HEK293T (cell line): ENCODE measurements at regions not wholly inside any gene's neighbourhood (a gene's known extent, or its start where the extent isn't known, plus 50 kb on each side); places are given as distances from the start of the nearest gene placed in this dataset.
"Not testable (repeated sequence)": the region's sequence is repeated elsewhere in the genome, so short reads cannot be mapped to it uniquely, and the experiment has no call there.

ENCODE experiments used
- ARNT ChIP-seq: fragments of 450-650 bp; IDR thresholded peaks from 2 replicates; pipeline ENCODE4 v1.6.1; 2017; ENCODE audit warnings: mild to moderate bottlenecking
- ELF4 ChIP-seq: fragments of 450-650 bp; IDR thresholded peaks from 2 replicates; pipeline ENCODE4 v1.6.1; 2017; ENCODE audit warnings: antibody characterized with exemption
- FOXM1 ChIP-seq: fragments of 450-650 bp; IDR thresholded peaks from 2 replicates; pipeline ENCODE4 v1.6.1; 2017; ENCODE audit warnings: mild to moderate bottlenecking, borderline replicate concordance
- HDGF ChIP-seq: fragments of 450-650 bp; IDR thresholded peaks from 2 replicates; pipeline ENCODE4 v1.6.1; 2017; ENCODE audit warnings: antibody characterized with exemption, borderline replicate concordance
- PKNOX1 ChIP-seq: fragments of 450-650 bp; IDR thresholded peaks from 2 replicates; pipeline ENCODE4 v1.6.1; 2016
- SUZ12 ChIP-seq: fragments of 450-650 bp; IDR thresholded peaks from 2 replicates; pipeline ENCODE4 v1.6.1; 2016; ENCODE audit warnings: mild to moderate bottlenecking
- TARDBP ChIP-seq: fragments of 450-650 bp; IDR thresholded peaks from 2 replicates; pipeline ENCODE4 v1.6.1; 2016

- TF ChIP-seq ELF4, ARNT, TARDBP, SUZ12, FOXM1, PKNOX1, HDGF: not testable (repeated sequence)
These were observed 101.6 kb upstream of the CCZ1B start for GRCh38 chr7:6927643-6928042.
